GM18858 (cell line): ENCODE measurements at regions not wholly inside any gene's neighbourhood (a gene's known extent, or its start where the extent isn't known, plus 50 kb on each side); places are given as distances from the start of the nearest gene placed in this dataset.

Experiments
- ATAC-seq: cut with Tn5 transposase; IDR thresholded peaks from one replicate; pipeline ENCODE4 v1.9.1; 2021; ENCODE audit not compliant: unreplicated experiment

GRCh38 chr2:10985260-10985659 is 73.5 kb downstream of the KCNF1 start:
- no peak for ATAC-seq

GRCh38 chr2:10985901-10986535 is 74.3 kb downstream of the KCNF1 start:
- no peak for ATAC-seq

GRCh38 chr2:10987439-10987838 is 75.7 kb downstream of the KCNF1 start:
- ATAC-seq = no peak

GRCh38 chr2:10987861-10988260 is 76.1 kb downstream of the KCNF1 start:
- no peak for ATAC-seq

- no peak for ATAC-seq
Observed at GRCh38 chr2:10989151-10989550, 77.4 kb downstream of the KCNF1 start.

- no peak for ATAC-seq
Observed at GRCh38 chr2:10989782-10990181, 78.0 kb downstream of the KCNF1 start.

GRCh38 chr2:10990561-10991111 is 78.9 kb downstream of the KCNF1 start:
- ATAC-seq = no peak

GRCh38 chr2:10992023-10992791 is 80.5 kb downstream of the KCNF1 start:
- ATAC-seq = no peak

GRCh38 chr2:10993001-10993481 is 81.3 kb downstream of the KCNF1 start:
- no peak for ATAC-seq

- no peak for ATAC-seq
Observed at GRCh38 chr2:10995366-10995970, 83.7 kb downstream of the KCNF1 start.

- no peak for ATAC-seq
Observed at GRCh38 chr2:11004199-11004598, 92.5 kb downstream of the KCNF1 start.

- ATAC-seq = no peak
Observed at GRCh38 chr2:11005032-11005431, 93.3 kb downstream of the KCNF1 start.

GRCh38 chr2:11006191-11006590 is 94.5 kb downstream of the KCNF1 start:
- ATAC-seq = no peak

GRCh38 chr2:11007331-11008264 is 95.9 kb downstream of the KCNF1 start:
- no peak for ATAC-seq

- no peak for ATAC-seq
Observed at GRCh38 chr2:11008773-11009172, 97.0 kb downstream of the KCNF1 start.

- ATAC-seq = no peak
Observed at GRCh38 chr2:11009176-11009575, 97.4 kb downstream of the KCNF1 start.

GRCh38 chr2:11009891-11010290 is 98.2 kb downstream of the KCNF1 start:
- no peak for ATAC-seq

GRCh38 chr2:11011359-11011758 is 99.6 kb downstream of the KCNF1 start:
- no peak for ATAC-seq

- no peak for ATAC-seq
Observed at GRCh38 chr2:11012131-11012693, 100.5 kb downstream of the KCNF1 start.

GRCh38 chr2:11013196-11013595 is 101.5 kb downstream of the KCNF1 start:
- no peak for ATAC-seq
